SK-N-SH (cell line): ENCODE measurements at regions not wholly inside any gene's neighbourhood (a gene's known extent, or its start where the extent isn't known, plus 50 kb on each side); places are given as distances from the start of the nearest gene placed in this dataset.

Experiments used
- CTCF ChIA-PET: fragments of 300-600, 350-600 bp; formaldehyde crosslinking; extraction: SDS; loops from one replicate; lab custom pipeline; 2021; lab: Yijun Ruan, JAX
- POLR2A ChIA-PET: fragments of 350-600 bp; sonication (Branson Sonifier 250); formaldehyde crosslinking; extraction: SDS; loops from one replicate; lab custom pipeline; 2020; ENCODE audit warnings: antibody characterized with exemption, inconsistent platforms; lab: Yijun Ruan, JAX
- DNase-seq: peaks from one replicate; pipeline ENCODE4 v3.0.0; 2012
- H2AFZ ChIP-seq: fragments of 200-600 bp; sonication (generic); 2 replicates; pipeline ENCODE4 v1.8.1; 2016; ENCODE audit warnings: antibody characterized with exemption, mild to moderate bottlenecking, low read depth
- H3F3A ChIP-seq: fragments of 200-600 bp; sonication (generic); replicated peaks from 2 replicates; pipeline ENCODE3; 2016; ENCODE audit warnings: antibody characterized with exemption, mild to moderate bottlenecking; ENCODE audit not compliant: insufficient read depth
- H3K27ac ChIP-seq, 2 experiments: fragments of 200-500 bp in 1 of 2; fragments of 200-600 bp in 1 of 2; sonication (Bioruptor generic) in 1 of 2; sonication (generic), shearing (Covaris generic) in 1 of 2; 2 replicates each; pipeline versions ENCODE4 v1.5.1 to v1.6.1; 2014 to 2016; ENCODE audit warnings: low read depth in 2 of 2, inconsistent platforms in 1 of 2, low read length in 1 of 2, mild to moderate bottlenecking in 1 of 2, mixed read lengths in 1 of 2
- H3K27me3 ChIP-seq: fragments of 200-600 bp; sonication (generic), shearing (Covaris generic); 2 replicates; pipeline ENCODE4 v1.6.1; 2016; ENCODE audit warnings: mixed run types; ENCODE audit not compliant: insufficient read depth
- H3K36me3 ChIP-seq, 2 experiments: fragments of 200-500 bp in 1 of 2; fragments of 200-600 bp in 1 of 2; sonication (Bioruptor generic) in 1 of 2; sonication (generic) in 1 of 2; replicated peaks in 1 of 2; 2 replicates each; pipeline versions ENCODE3 to v1.5.1; 2014 to 2016; ENCODE audit warnings: low read length in 1 of 2, mild to moderate bottlenecking in 1 of 2; ENCODE audit not compliant: insufficient read depth in 2 of 2, control insufficient read depth in 1 of 2
- H3K4me1 ChIP-seq, 2 experiments: fragments of 200-500 bp in 1 of 2; fragments of 200-600 bp in 1 of 2; sonication (Bioruptor generic) in 1 of 2; sonication (generic), shearing (Covaris generic) in 1 of 2; 2 replicates each; pipeline versions ENCODE4 v1.5.1 to v1.6.1; 2014 to 2016; ENCODE audit warnings: low read depth in 1 of 2, low read length in 1 of 2, mixed run types in 1 of 2; ENCODE audit not compliant: insufficient read depth in 2 of 2, control insufficient read depth in 1 of 2
- H3K4me2 ChIP-seq: fragments of 200-600 bp; sonication (generic), shearing (Covaris generic); 2 replicates; pipeline ENCODE4 v1.6.1; 2017; ENCODE audit warnings: mixed run types
- H3K4me3 ChIP-seq, 2 experiments: fragments of 200-500 bp in 1 of 2; fragments of 200-600 bp in 1 of 2; sonication (Bioruptor generic) in 1 of 2; sonication (generic), shearing (Covaris generic) in 1 of 2; 2 replicates each; pipeline versions ENCODE4 v1.5.1 to v1.8.1; 2014 to 2016; ENCODE audit warnings: low read depth in 2 of 2, inconsistent platforms in 1 of 2, low read length in 1 of 2, mild to moderate bottlenecking in 1 of 2, mixed read lengths in 1 of 2, moderate library complexity in 1 of 2
- H3K79me2 ChIP-seq: fragments of 200-600 bp; sonication (generic); 2 replicates; pipeline ENCODE4 v1.8.1; 2017; ENCODE audit warnings: mild to moderate bottlenecking; ENCODE audit not compliant: insufficient read depth
- H3K9ac ChIP-seq: fragments of 200-600 bp; sonication (generic); 2 replicates; pipeline ENCODE4 v1.6.1; 2017; ENCODE audit warnings: mixed run types
- H3K9me2 ChIP-seq: fragments of 200-600 bp; sonication (generic); 2 replicates; pipeline ENCODE4 v1.6.1; 2017; ENCODE audit warnings: mixed run types
- H3K9me3 ChIP-seq: fragments of 200-600 bp; sonication (generic); 2 replicates; pipeline ENCODE4 v1.6.1; 2017; ENCODE audit warnings: mixed run types, mild to moderate bottlenecking, moderate library complexity
- H4K20me1 ChIP-seq: fragments of 200-600 bp; sonication (generic); 2 replicates; pipeline ENCODE4 v1.6.1; 2017; ENCODE audit warnings: mild to moderate bottlenecking, mixed run types; ENCODE audit not compliant: insufficient read depth
- ELF1 ChIP-seq: IDR thresholded peaks from 2 replicates; pipeline ENCODE4 v1.4.0; 2012
- EZH2phosphoT487 ChIP-seq: fragments of 200-600 bp; sonication (generic); IDR thresholded peaks from 2 replicates; pipeline ENCODE4 v1.6.1; 2017; ENCODE audit warnings: low read depth, mixed run types, mild to moderate bottlenecking, antibody characterized with exemption, moderate library complexity, borderline replicate concordance
- FOSL2 ChIP-seq: IDR thresholded peaks from 2 replicates; pipeline ENCODE4 v1.4.0; 2012; ENCODE audit warnings: low read depth, mild to moderate bottlenecking, moderate library complexity, borderline replicate concordance
- GABPA ChIP-seq: IDR thresholded peaks from 2 replicates; pipeline ENCODE4 v1.4.0; 2012; ENCODE audit warnings: low read depth, mild to moderate bottlenecking
- MAX ChIP-seq: IDR thresholded peaks from 2 replicates; pipeline ENCODE4 v1.4.0; 2012; ENCODE audit warnings: low read depth
- MXI1 ChIP-seq: IDR thresholded peaks from 2 replicates; pipeline ENCODE4 v1.6.1; 2012; ENCODE audit warnings: mild to moderate bottlenecking, low read depth, low read length, improper control_type of control experiment
- NFIC ChIP-seq: IDR thresholded peaks from 2 replicates; pipeline ENCODE4 v1.4.0; 2012; ENCODE audit warnings: borderline replicate concordance
- POLR2AphosphoS5 ChIP-seq: IDR thresholded peaks from 2 replicates; pipeline ENCODE4 v1.6.1; 2012; ENCODE audit warnings: low read depth, low read length
- RAD21 ChIP-seq: IDR thresholded peaks from 2 replicates; pipeline ENCODE4 v1.6.1; 2012; ENCODE audit warnings: mild to moderate bottlenecking, low read length
- RCOR1 ChIP-seq: fragments of 150-350 bp; IDR thresholded peaks from 2 replicates; pipeline ENCODE4 v1.6.1; 2017; ENCODE audit warnings: antibody characterized with exemption, low read length
- REST ChIP-seq: IDR thresholded peaks from 2 replicates; pipeline ENCODE4 v1.6.1; 2012; ENCODE audit warnings: mild to moderate bottlenecking, low read depth, low read length, moderate library complexity
- RXRA ChIP-seq: IDR thresholded peaks from 2 replicates; pipeline ENCODE4 v1.4.0; 2012; ENCODE audit warnings: low read depth, mild to moderate bottlenecking, borderline replicate concordance
- SIN3A ChIP-seq: IDR thresholded peaks from 2 replicates; pipeline ENCODE4 v1.6.1; 2012; ENCODE audit warnings: low read depth, mild to moderate bottlenecking, low read length, moderate library complexity, borderline replicate concordance
- SMC3 ChIP-seq: IDR thresholded peaks from 2 replicates; pipeline ENCODE4 v1.6.1; 2012; ENCODE audit warnings: low read depth, low read length, improper control_type of control experiment
- TAF1 ChIP-seq: IDR thresholded peaks from 2 replicates; pipeline ENCODE4 v1.6.1; 2012; ENCODE audit warnings: low read depth, mild to moderate bottlenecking, low read length, moderate library complexity, borderline replicate concordance
- TCF12 ChIP-seq: IDR thresholded peaks from 2 replicates; pipeline ENCODE4 v1.4.0; 2012
- TEAD4 ChIP-seq: IDR thresholded peaks from 2 replicates; pipeline ENCODE4 v1.4.0; 2012; ENCODE audit warnings: mild to moderate bottlenecking, borderline replicate concordance; ENCODE audit not compliant: insufficient read depth
- USF1 ChIP-seq: IDR thresholded peaks from 2 replicates; pipeline ENCODE4 v1.4.0; 2012; ENCODE audit warnings: low read depth, borderline replicate concordance
- YY1 ChIP-seq: IDR thresholded peaks from 2 replicates; pipeline ENCODE4 v1.4.0; 2012; ENCODE audit warnings: low read depth, mild to moderate bottlenecking
- WGBS: methylation state at CpG from one replicate; pipeline ENCODE4 v1.1.6; 2017; ENCODE audit warnings: low lambda C conversion rate; 5-methylcytosine and 5-hydroxymethylcytosine counted together

GRCh38 chr2:157935378-157935906 is 59.3 kb upstream of the ACVR1 start:
- Histone ChIP-seq H3K9ac (no peak overlapping the region), H3K79me2 (no peaks in the 10 kb centered on the region), H3K9me3 (no peaks in the 10 kb centered on the region), H2AFZ (no peak overlapping the region), H3K27ac (no peak overlapping the region), H3K9me2 (no peaks in the 10 kb centered on the region), H4K20me1 (no peaks in the 10 kb centered on the region), H3K27me3 (no peaks in the 10 kb centered on the region), H3K4me2 (no peak overlapping the region), H3F3A (no peaks in the 10 kb centered on the region), H3K4me3 (no peak overlapping the region), H3K4me1 (no peaks in the 10 kb centered on the region), H3K36me3 (no peaks in the 10 kb centered on the region)
- TF ChIP-seq EZH2phosphoT487 = no peak
- no peak for TF ChIP-seq MAX
- no peak for TF ChIP-seq TEAD4
- CTCF ChIA-PET = interaction anchor here (1.1 kb wide), 1 partner anchor 14 kb away, joined by 3 read pairs; no protein-coding TSS in a partner anchor
- 18% methylated on average over 2 of the region's 2 CpGs for WGBS
- no peak for DNase-seq
- POLR2A ChIA-PET = no interaction called here

GRCh38 chr2:157934684-157935377 is 58.7 kb upstream of the ACVR1 start:
- TF ChIP-seq GABPA (no peak), USF1 (no peak), RXRA (no peak), TEAD4 (no peak), TCF12 (no peak), ELF1 (no peak), YY1 (no peak), TAF1 (no peak), RCOR1 (no peak), SIN3A (no peak), REST (no peak), MXI1 (no peak), FOSL2 (no peak), RAD21 (no peak), SMC3 (no peak), NFIC (no peak), POLR2AphosphoS5 (no peak)
- no peaks in the 10 kb centered on the region for H3K4me1 ChIP-seq
- no peaks in the 10 kb centered on the region for H3F3A ChIP-seq
- no peaks in the 10 kb centered on the region for H3K79me2 ChIP-seq
- H3K36me3 ChIP-seq = no peaks in the 10 kb centered on the region
- ChIA-PET POLR2A (no interaction called here), CTCF (interaction anchor here (1.1 kb wide), 1 partner anchor 15 kb away, joined by 3 read pairs; no protein-coding TSS in a partner anchor)
- H4K20me1 ChIP-seq = no peaks in the 10 kb centered on the region
- 42% methylated on average over 3 of the region's 3 CpGs for WGBS
- H3K27ac ChIP-seq = no peak overlapping the region
- no peak for DNase-seq
- no peak overlapping the region for H2AFZ ChIP-seq
- H3K27me3 ChIP-seq = no peaks in the 10 kb centered on the region
- H3K9me2 ChIP-seq = no peaks in the 10 kb centered on the region
- no peaks in the 10 kb centered on the region for H3K9me3 ChIP-seq
- no peak overlapping the region for H3K4me2 ChIP-seq
- no peak overlapping the region for H3K9ac ChIP-seq
- no peak overlapping the region for H3K4me3 ChIP-seq
